ENCODE measurements at regions not wholly inside any gene's neighbourhood (a gene's known extent, or its start where the extent isn't known, plus 50 kb on each side); places are given as distances from the start of the nearest gene placed in this dataset.

- TF ChIP-seq EZH2phosphoT487 (IDR thresholded peaks at IDR 0.05; ENCODE audit: unreplicated experiment) (no peak), CTCF (conservative IDR thresholded peaks at IDR 0.05; ENCODE audit: low read depth in 2 of 2) (no peak), POLR2AphosphoS5 (IDR thresholded peaks at IDR 0.05; ENCODE audit: low read depth) (no peak), EZH2 (IDR thresholded peaks at IDR 0.05; ENCODE audit: low read depth, unreplicated experiment) (no peak), ZNF114 (CRISPR knock-in tag; IDR thresholded peaks at IDR 0.05) (no peak), ZNF462 (CRISPR knock-in tag; IDR thresholded peaks at IDR 0.05) (no peak), ETS1 (IDR thresholded peaks at IDR 0.05) (no peak), CREB1 (CRISPR knock-in tag; IDR thresholded peaks at IDR 0.05; ENCODE audit: low read depth) (no peak), REST (IDR thresholded peaks at IDR 0.05; ENCODE audit: unreplicated experiment) (no peak), JUNB (IDR thresholded peaks at IDR 0.05; ENCODE audit: unreplicated experiment) (no peak), STAT1 (IDR thresholded peaks at IDR 0.05; ENCODE audit: unreplicated experiment) (no peak), NANOG (IDR thresholded peaks at IDR 0.05; ENCODE audit: borderline replicate concordance) (no peak), ZNF331 (CRISPR knock-in tag; IDR thresholded peaks at IDR 0.05; ENCODE audit: low read depth) (no peak)
Measured at GRCh38 chr22:49690454-49690853, 137.2 kb downstream of the BRD1 start.

Data from GM23338 (cell line).